Smooth muscle cell of the brain vasculature (primary cell): ENCODE measurements at regions not wholly inside any gene's neighbourhood (a gene's known extent, or its start where the extent isn't known, plus 50 kb on each side); places are given as distances from the start of the nearest gene placed in this dataset.
"Not testable (repeated sequence)": the region's sequence is repeated elsewhere in the genome, so short reads cannot be mapped to it uniquely, and the experiment has no call there.

ENCODE experiments used
- DNase-seq: peaks from one replicate; pipeline ENCODE4 v3.0.0-alpha.2; 2012; ENCODE audit warnings: low read depth, low spot score

DNA sequence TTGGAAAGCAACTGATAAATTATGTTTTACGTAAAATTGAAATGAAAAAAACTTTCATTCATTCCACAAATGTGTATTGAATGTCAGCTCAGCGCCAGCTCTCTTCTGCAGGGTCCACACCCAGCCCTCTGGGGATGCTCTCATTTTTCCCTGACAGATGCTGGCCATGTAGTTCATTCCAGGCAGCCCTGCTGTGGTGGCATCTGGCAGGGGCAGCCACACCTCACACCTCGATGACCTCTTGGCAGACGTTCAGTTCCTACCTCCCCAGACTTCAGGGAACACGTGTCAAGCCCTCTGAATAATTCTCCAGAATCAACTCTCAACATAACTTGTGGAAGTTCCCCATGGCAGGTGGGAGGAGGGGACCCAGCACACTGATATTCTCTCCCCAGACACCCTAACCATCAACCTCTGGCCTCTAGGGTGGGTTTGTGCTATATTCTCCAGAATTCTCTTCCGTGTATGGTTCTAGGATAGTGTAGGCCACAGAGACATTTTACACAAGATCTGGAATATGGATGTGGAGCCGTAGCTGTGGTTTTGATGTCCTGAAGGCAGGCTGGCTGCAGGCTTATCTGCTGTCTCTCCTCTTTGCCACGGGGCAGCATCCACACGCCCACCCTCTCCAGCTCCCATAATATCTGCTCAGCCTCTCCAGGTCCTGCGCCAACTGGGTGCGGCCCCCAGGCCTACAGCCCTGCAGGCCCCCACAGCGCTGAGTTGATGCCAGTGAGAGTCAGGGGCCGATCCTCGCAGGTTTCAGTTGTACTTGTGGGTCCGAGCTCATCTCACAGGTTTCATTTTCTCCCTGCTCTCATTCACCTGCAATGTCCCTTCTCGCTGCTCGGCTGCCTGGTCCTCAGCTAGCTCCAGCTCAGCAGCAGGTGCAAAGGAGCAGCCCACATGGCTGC lies 175.8 kb upstream of the ARID1B start:
- no peak for DNase-seq

GRCh38 chr6:156600678-156601077 lies 176.5 kb upstream of the ARID1B start:
- no peak for DNase-seq

DNA sequence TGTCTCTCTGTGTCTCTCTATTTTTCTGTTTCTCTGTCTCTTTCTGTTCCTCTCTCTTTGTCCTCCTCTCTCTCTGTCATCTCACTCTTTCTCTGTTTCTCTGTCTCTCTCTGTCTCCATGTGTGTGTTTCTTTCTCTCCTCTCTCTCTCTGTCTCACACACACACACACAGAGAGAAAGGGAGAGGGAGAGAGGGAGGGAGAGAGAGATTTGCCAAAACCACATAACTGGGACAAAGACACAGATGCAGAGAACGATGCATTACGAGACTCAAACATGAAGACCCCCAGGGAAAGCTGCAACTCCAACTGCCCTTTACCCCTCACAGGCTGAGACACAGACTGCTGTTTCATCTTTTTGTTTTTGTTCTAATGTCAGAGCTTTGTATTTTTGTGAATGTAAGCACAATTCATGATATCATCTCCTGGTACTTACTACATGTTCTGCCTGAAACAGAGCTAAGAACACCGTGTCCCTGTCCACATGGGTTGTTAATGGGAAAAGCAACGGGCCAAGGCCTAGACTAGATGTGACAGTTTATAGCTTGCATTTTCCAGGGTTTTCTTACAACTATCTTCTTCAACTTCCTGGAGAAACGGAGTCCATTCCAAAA lies 177.1 kb upstream of the ARID1B start:
- DNase-seq = no peak

- DNase-seq = no peak
Observed at GRCh38 chr6:156599366-156599765, 177.8 kb upstream of the ARID1B start.

DNA sequence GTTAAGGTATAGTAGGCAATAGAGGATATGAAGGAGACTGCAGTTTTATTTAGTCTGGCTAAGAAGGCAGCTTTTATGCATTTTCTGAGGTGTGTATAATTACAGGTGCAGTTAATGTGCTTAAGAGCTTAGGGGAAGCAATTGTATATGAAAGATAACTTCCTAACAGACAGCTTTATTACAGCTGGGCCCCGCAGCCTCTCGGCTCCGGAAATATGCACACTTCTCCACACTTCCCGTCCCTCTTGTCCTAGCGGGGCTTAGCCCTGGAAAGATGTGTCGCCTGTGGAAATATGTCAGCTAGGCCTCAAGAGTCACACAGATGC lies 178.4 kb upstream of the ARID1B start:
- no peak for DNase-seq

DNA sequence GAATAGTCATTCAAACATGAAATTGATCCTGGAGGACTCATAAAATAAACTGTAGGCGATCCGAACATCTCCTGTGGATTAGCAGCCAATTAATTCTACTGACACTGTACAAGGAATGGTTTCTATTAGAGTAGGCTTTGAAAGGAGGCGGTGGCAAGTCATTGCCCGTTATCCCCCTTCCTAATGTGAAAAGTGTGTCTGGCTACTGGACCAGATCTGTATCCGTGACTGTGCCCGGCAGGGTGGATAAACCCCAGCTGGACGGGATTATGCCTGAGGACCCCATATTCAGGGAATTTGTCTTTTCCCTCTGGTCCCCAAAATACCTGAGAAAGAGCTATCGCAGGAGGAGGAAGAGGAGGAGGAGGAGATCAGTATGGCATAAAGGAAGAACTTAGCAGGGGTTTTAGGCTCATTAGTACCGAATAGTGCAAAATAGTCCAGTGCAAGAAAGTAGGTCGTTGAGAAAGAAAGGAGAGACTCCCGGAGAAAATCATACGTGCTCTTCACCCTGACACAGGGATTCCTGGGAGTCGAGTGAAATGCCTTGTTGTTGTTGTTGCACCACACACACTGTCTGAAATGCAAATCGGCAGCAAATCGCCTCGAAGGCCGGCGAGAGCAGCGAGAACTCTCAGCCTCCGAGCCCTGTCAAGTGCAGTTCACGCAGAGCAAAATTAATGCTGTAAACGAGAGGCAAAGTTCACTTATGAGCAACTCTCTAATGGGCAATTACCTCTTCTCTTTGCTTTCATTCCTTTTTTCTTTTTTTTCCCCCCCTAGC lies 178.9 kb upstream of the ARID1B start:
- no peak for DNase-seq

DNA sequence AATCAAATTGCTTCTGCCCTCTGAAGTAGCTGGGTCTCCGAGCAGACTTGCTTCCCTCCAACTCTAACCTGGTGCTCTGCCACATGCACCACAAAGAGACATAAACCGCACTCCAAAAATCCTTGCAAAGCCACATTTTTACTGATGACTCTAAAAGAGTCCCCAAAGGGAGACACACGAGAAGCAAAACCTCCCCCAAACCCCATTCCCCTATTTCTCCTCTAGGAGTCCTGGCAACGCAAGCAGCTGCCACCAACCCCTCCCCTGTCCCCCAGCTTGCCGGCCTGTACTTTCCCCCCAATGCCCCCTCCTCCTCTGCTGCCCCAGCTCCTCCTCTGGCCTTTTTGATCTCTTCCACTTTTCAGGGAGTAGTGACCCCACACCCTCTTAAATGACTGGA lies 180.1 kb upstream of the ARID1B start:
- DNase-seq = no peak

- no peak for DNase-seq
Observed at GRCh38 chr6:156595476-156595875, 181.7 kb upstream of the ARID1B start.

DNA sequence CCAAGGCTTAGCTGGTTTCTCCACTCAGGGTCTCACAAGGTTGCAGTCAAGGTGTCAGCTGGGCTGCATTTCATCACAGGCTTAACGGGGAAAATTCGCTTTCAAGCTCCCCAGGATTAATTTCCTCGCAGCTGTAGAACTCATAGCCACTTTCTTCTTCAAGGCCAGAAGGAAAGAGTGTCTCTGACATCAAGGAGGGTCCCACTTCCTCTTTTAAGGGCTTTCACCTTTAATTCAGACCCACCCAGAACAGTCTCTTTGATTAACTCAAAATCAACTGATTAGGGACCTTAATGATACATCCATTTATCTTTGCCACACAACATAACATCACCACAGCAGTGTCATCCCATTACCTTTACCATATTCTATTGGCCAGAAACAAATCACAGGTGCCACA lies 183.3 kb upstream of the ARID1B start:
- DNase-seq = no peak

DNA sequence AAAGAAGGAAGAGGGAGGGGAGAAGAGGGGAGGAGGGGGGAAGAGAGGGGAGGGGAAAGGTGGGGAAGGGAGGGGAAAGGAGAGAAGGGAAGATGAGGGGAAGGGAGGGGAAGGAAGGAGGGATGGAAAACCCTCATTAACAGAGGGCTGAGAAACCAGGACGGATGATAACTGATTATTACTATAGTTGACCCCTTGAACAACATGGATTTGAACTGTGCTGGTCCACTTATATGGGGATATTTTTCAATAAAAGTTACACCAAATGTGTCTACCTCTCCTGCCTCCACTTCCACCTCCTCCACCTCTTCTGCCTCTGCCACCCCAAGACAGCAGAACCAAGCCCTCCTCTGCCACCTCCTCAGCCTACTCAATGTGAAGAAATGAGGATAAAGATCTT lies 184.1 kb upstream of the ARID1B start:
- DNase-seq = no peak

DNA sequence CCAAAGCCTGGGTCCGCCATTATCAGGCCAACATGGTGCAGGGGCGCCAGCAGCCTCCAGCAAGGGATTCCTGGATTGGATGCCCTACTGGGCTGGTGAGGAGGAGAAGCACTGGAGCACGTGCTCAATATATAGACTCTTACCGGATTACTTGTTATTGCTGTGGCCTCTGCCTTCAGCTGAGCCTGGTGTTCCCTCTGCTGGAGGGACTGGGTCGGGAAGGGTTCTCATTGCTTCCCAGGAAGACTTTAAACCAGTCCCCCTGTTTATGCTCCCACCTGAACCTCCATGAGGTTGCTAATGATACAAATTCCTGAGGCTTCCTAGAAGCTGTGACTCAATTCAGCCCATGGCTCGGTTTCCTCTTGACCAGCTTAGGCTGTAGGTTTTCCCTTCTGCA lies 186.7 kb upstream of the ARID1B start:
- DNase-seq = no peak

- DNase-seq = no peak
Observed at GRCh38 chr6:156589281-156589680, 187.9 kb upstream of the ARID1B start.

- DNase-seq = no peak
Observed at GRCh38 chr6:156587751-156588301, 189.4 kb upstream of the ARID1B start.

GRCh38 chr6:156587071-156587470 lies 190.1 kb upstream of the ARID1B start:
- no peak for DNase-seq

DNA sequence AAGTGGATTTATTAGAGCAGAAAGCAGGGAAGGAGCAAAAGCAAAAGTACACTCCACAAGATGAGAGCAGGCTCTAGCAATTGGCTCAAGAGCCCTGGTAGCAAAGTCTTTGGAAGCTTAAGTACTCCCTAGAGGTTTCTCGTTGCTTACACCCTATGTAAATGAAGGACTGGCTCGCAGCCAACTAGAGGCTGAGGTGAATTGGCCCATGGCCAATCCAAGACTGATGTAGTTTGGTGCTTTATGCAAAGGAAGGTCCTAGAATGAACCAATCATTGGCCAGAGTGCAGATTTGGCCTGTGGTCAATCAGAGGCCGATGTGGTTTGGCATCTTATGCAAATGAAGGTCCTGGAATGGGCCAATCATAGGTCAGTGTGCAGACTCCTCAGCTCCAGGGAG lies 191.3 kb upstream of the ARID1B start:
- no peak for DNase-seq

GRCh38 chr6:156584121-156584520 lies 193.1 kb upstream of the ARID1B start:
- DNase-seq = not testable (repeated sequence)

GRCh38 chr6:156583083-156583482 lies 194.1 kb upstream of the ARID1B start:
- DNase-seq = no peak

GRCh38 chr6:156582509-156582992 lies 194.6 kb upstream of the ARID1B start:
- no peak for DNase-seq

GRCh38 chr6:156579564-156579963 lies 197.6 kb upstream of the ARID1B start:
- no peak for DNase-seq

GRCh38 chr6:156577749-156578148 lies 199.4 kb upstream of the ARID1B start:
- DNase-seq = no peak

GRCh38 chr6:156575361-156575760 lies 201.8 kb upstream of the ARID1B start:
- DNase-seq = no peak

- DNase-seq = no peak
Observed at GRCh38 chr6:156564807-156565149, 212.4 kb upstream of the ARID1B start.
